Epithelial cell of proximal tubule (primary cell): ENCODE measurements at regions not wholly inside any gene's neighbourhood (a gene's known extent, or its start where the extent isn't known, plus 50 kb on each side); places are given as distances from the start of the nearest gene placed in this dataset.

ENCODE experiments used
- DNase-seq: peaks from one replicate; pipeline ENCODE4 v3.0.0-alpha.2; 2011; ENCODE audit warnings: low read depth
- H3K4me3 ChIP-seq: 2 replicates; pipeline ENCODE4 v1.5.1; 2011; ENCODE audit warnings: low read depth, mild to moderate bottlenecking, low read length
- TF ChIP-seq, protein P1 (sequence below): conservative IDR thresholded peaks from 2 replicates; pipeline ENCODE4 v1.5.1; 2012; ENCODE audit warnings: low read depth, mild to moderate bottlenecking, low read length

DNA sequence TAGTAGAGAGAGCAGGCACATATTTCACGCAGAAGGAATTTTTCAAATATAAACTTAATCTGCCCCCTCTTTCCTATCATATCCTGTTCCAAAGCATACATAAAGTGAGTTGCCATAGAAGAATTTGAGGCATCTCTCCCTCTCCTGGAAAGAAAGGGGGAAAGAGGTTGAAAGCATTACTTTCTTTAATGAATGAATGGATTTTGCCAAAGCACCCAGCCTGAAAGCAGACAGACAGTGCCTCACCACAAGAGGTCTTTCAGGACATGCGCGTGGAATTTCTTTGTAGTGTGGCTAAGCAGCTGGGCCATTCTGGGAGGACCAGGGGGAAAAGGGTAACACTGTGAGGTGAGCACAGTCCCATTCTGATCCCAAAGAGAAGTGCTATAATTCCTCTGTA is 651.4 kb downstream of the IQCM start:
- H3K4me3 ChIP-seq: no peak overlapping the region
- TF ChIP-seq, protein P1, sequence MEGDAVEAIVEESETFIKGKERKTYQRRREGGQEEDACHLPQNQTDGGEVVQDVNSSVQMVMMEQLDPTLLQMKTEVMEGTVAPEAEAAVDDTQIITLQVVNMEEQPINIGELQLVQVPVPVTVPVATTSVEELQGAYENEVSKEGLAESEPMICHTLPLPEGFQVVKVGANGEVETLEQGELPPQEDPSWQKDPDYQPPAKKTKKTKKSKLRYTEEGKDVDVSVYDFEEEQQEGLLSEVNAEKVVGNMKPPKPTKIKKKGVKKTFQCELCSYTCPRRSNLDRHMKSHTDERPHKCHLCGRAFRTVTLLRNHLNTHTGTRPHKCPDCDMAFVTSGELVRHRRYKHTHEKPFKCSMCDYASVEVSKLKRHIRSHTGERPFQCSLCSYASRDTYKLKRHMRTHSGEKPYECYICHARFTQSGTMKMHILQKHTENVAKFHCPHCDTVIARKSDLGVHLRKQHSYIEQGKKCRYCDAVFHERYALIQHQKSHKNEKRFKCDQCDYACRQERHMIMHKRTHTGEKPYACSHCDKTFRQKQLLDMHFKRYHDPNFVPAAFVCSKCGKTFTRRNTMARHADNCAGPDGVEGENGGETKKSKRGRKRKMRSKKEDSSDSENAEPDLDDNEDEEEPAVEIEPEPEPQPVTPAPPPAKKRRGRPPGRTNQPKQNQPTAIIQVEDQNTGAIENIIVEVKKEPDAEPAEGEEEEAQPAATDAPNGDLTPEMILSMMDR: no peak
- peak; percentile 18 for DNase-seq

DNA sequence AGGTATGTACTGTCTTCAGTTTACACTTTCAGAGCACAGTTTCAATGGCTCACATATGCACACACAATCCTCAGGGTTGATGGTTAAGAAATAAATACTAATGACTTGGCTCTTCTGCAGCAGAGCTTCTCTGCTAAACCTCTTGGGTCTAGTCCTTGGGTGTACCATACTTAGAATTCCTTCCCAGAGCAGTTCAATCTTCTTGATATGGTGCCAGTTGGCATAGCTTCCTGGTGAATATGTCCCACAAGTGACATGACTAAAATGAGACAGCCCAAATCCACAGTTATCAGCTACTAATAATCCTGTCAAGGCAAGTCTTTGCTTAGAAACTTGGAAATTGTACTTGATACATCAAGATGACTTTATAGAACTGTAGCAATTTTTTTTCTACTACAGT is 654.4 kb downstream of the IQCM start:
- no peak overlapping the region for H3K4me3 ChIP-seq
- DNase-seq: no peak
- TF ChIP-seq, protein P1: no peak

DNA sequence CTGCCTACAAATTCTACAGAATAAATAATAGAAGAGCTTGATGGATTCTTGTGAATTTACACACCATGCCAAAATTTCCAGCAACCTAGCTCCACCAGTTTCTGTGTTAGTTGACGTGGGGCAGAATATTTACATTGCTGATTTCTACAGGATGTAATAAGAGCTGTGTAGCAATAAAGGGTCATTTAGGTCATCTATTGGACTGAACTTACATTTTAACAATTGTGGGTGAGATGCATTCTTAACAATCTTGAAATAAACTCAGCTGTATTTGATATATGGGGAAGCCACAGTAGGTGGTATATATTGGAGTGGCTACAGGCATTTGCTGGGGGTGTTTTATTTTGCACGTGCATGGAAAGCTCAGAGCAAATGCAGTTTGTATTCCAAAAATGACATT is 655.3 kb downstream of the IQCM start:
- H3K4me3 ChIP-seq: no peak overlapping the region
- no peak for DNase-seq
- TF ChIP-seq, protein P1: no peak

DNA sequence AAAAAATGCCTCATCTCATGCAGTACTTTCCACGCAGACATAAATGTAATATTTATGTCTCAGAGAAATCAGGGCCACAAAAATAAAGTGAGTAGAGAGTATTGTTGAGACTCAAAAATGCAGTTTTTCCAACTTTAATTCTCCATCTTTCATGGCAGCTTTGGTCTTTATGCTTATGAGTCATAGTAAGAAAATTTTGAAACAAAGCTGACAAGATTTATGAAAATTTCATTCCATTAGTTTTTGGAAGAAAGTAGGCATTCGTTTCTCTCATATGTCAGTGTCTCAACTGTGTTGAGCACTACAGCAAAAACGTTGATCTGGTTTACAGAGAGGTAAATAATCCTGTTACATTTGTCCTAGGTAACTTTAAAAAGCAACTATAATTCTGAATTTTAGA is 656.8 kb downstream of the IQCM start:
- TF ChIP-seq, protein P1: no peak
- DNase-seq: no peak
- H3K4me3 ChIP-seq: no peak overlapping the region

DNA sequence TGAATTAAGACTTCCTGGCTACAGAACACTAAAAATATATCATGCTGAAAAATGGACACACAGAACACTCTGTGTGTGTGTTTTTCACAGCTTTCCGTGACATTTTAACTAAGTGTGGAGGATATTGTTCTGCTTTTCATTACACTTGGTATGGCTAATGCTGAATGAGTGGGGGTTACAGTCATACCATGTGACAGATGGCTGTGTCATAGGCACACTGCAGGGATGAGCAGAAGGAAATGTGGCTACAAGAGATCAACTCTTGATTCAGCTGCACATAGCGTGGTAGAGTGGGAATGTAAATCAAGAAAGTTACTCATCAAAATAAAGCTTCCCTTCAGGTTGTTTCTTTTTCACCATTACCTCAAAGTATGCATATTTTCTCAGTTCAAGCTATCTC is 669.8 kb downstream of the IQCM start:
- TF ChIP-seq, protein P1: no peak
- H3K4me3 ChIP-seq: no peak overlapping the region
- no peak for DNase-seq

DNA sequence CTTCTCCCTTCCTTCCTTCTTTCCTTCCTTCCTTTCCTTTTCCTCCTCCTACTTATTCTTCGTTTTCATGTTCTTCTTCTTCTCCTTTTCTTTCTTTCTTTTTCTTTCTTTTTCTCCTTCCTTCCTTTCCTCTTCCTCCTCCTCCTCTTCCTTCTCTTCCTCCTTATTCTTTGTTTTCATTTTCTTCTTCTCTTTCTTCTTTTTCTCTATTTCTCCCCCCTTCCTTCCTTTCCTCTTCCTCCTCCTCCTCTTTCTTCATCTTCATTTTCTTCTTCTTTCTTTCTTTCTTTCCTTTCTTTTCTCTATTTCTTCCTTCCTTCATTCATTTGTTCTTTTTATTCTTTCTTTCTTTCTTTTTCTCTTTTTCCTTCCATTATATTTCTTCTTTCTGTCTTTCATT is 671.6 kb downstream of the IQCM start:
- TF ChIP-seq, protein P1: no peak
- H3K4me3 ChIP-seq: no peak overlapping the region
- DNase-seq: no peak

DNA sequence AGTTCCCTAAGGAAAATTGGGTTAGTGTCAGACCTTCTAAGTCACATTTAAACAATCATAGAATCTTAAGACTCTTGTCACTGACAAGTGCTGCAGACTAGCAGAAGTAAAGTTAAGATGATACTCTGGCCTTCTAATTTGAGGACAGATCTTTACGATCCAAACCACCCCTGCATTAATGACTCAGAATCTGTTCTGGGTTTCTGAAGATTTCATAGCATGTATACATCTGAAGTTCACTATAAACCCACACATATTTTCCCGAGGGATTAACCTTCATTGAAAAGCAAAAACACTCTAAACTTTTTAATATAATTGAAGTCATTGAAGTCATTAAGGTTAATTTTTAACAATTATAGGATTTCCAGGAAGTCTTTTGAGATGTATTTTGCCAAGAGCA is 674.3 kb downstream of the IQCM start:
- no peak for DNase-seq
- no peak overlapping the region for H3K4me3 ChIP-seq

More for the DNA sequence above, 674.3 kb downstream of the IQCM start:
- TF ChIP-seq, protein P1: no peak
